Body of pancreas (tissue), 4 donors: ENCODE measurements at regions not wholly inside any gene's neighbourhood (a gene's known extent, or its start where the extent isn't known, plus 50 kb on each side); places are given as distances from the start of the nearest gene placed in this dataset.

Experiments used
- ATAC-seq: fragments of 150-250 bp; one replicate; pipeline ENCODE4 v1.9.1; 2016
- DNase-seq, 4 donors: peaks; one replicate each; pipeline ENCODE4 v3.0.0-alpha.2; 2019
- H3K27ac ChIP-seq, 4 donors: fragments of 200-600 bp; sonication (generic); 1 replicate in 3 of 4; 2 replicates in 1 of 4; pipeline versions ENCODE4 v1.5.1 to v1.6.1; 2016 to 2019; ENCODE audit warnings: mild to moderate bottlenecking in 1 of 4, mixed read lengths in 1 of 4, moderate library complexity in 1 of 4
- H3K27me3 ChIP-seq, 2 donors: fragments of 200-600 bp; sonication (generic); one replicate each; pipeline ENCODE4 v1.6.0; 2016; ENCODE audit warnings: mild to moderate bottlenecking in 1 of 2
- H3K36me3 ChIP-seq, 2 donors: fragments of 200-600 bp; sonication (generic); replicated peaks in 1 of 2; 2 replicates each; pipeline ENCODE4 v1.5.1; 2016; ENCODE audit warnings: low read depth in 2 of 2; ENCODE audit not compliant: insufficient read depth in 1 of 2
- H3K4me1 ChIP-seq: fragments of 200-600 bp; sonication (generic); one replicate; pipeline ENCODE4 v1.6.0; 2016
- H3K4me3 ChIP-seq, 2 donors: fragments of 200-600 bp; sonication (generic); 1 replicate in 1 of 2; 2 replicates in 1 of 2; pipeline ENCODE4 v1.5.1; 2016 to 2019
- H3K9me3 ChIP-seq, 3 donors: fragments of 200-600 bp; sonication (generic); 1 replicate in 2 of 3; 2 replicates in 1 of 3; pipeline ENCODE4 v1.5.1; 2016
- CTCF ChIP-seq, 7 experiments: fragments of 450-650 bp in 4 of 7; fragments of 200-600 bp in 3 of 7; sonication (generic) in 3 of 7; IDR thresholded peaks; one replicate each; pipeline ENCODE4 v1.5.1; 2016 to 2019; ENCODE audit warnings: antibody characterized with exemption in 7 of 7
- POLR2A ChIP-seq, 3 donors: fragments of 450-650 bp; IDR thresholded peaks; one replicate each; pipeline ENCODE4 v1.6.1; 2016; ENCODE audit warnings: antibody characterized with exemption in 3 of 3, mild to moderate bottlenecking in 2 of 3
- whole genome bisulfite sequencing, 2 donors: methylation state at CpG; one replicate each; pipeline ENCODE4 v1.1.5; 2017; 5-methylcytosine and 5-hydroxymethylcytosine counted together
- intact Hi-C: fragments of 100-400 bp; cut with DNase I; formaldehyde crosslinking; loops from one replicate; pipeline ENCODE4 v1.15.1; 2023

- no peaks in the 10 kb centered on the region for H3K36me3 ChIP-seq
- TF ChIP-seq POLR2A (IDR thresholded peaks at IDR 0.05): no peak
- no peak for TF ChIP-seq CTCF (IDR thresholded peaks at IDR 0.05)
- intact Hi-C loops: no loop called here
- H3K4me3 ChIP-seq: no peak overlapping the region
- H3K4me1 ChIP-seq: no peaks in the 10 kb centered on the region
- no peaks in the 10 kb centered on the region for H3K27me3 ChIP-seq
- 89 to 97% methylated on average over 2 of the region's 2 CpGs for WGBS, 2 donors
- no peaks in the 10 kb centered on the region for H3K9me3 ChIP-seq
- no peak for DNase-seq
- ATAC-seq: no peak
- H3K27ac ChIP-seq: no peak overlapping the region
Measured at GRCh38 chr1:182280504-182280900, 111.1 kb downstream of the GLUL start.

- Histone ChIP-seq H3K9me3 (no peaks in the 10 kb centered on the region), H3K36me3 (no peaks in the 10 kb centered on the region), H3K27me3 (no peaks in the 10 kb centered on the region), H3K4me3 (no peak overlapping the region), H3K27ac (no peak overlapping the region), H3K4me1 (no peaks in the 10 kb centered on the region)
- DNase-seq (peak in 1 of 4 donors; percentile 11), ATAC-seq (peak; percentile 48)
- WGBS, 2 donors: 58 to 59% methylated on average over 9 of the region's 9 CpGs
- intact Hi-C loops: no loop called here
- TF ChIP-seq POLR2A (IDR thresholded peaks at IDR 0.05) (no peak), CTCF (IDR thresholded peaks at IDR 0.05) (no peak)
Measured at GRCh38 chr1:182279724-182280503, 111.7 kb downstream of the GLUL start.

- H3K27me3 ChIP-seq: no peaks in the 10 kb centered on the region
- no peaks in the 10 kb centered on the region for H3K4me1 ChIP-seq
- 54 to 65% methylated on average over 7 of the region's 7 CpGs for WGBS, 2 donors
- DNase-seq: no peak
- H3K4me3 ChIP-seq: no peak overlapping the region
- no peak for ATAC-seq
- H3K27ac ChIP-seq: no peak overlapping the region
- TF ChIP-seq POLR2A (IDR thresholded peaks at IDR 0.05): no peak
- TF ChIP-seq CTCF (IDR thresholded peaks at IDR 0.05): no peak
- no peaks in the 10 kb centered on the region for H3K36me3 ChIP-seq
- intact Hi-C loops: no loop called here
- H3K9me3 ChIP-seq: no peaks in the 10 kb centered on the region
Measured at GRCh38 chr1:182279302-182279701, 112.3 kb downstream of the GLUL start.

DNA sequence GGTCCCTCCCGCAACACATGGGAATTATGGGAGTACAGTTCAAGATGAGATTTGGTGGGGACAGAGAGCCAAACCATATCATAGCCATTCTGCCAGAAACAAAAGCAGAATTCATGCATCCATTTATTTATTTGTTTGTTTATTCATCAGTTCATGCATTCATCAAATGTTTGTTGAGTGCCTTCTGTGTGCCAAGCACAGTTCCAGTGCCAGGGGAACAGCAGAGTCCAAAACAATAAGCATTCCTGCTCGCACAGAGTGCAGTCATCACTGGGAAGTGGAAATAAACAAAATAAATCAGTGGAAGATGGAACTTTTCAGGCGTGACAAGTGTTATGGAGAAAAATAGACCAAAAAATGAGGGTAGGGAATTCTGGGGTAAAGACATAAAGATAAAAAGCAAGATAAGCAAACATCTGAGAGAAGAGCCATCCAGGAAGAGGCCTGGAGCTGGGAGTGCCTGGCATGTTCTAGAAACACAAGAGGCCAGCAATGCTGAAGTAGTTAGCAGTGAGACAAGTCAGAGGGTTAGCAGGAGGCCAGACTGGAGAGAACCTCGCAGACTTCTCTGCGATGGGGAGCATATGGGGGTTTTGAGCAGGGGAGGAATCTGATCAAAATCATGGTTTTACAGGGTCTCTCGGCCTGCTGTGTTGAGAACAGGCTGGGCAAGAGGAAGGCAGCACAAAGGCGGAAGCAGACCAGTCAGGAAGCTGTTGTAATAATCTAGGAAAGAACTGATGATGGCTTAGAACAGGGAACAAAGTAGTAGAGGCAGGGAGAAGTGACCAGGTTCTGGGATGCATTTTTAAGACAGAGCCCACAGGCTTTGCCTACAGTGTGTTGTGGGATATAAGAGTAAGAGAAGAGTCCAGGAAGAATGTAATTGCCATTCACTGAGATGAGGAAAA is 113.2 kb downstream of the GLUL start:
- TF ChIP-seq CTCF (IDR thresholded peaks at IDR 0.05) (no peak), POLR2A (IDR thresholded peaks at IDR 0.05) (no peak)
- H3K36me3 ChIP-seq: no peaks in the 10 kb centered on the region
- H3K4me3 ChIP-seq: no peak overlapping the region
- no peaks in the 10 kb centered on the region for H3K27me3 ChIP-seq
- no peak overlapping the region for H3K27ac ChIP-seq
- DNase-seq (no peak), ATAC-seq (no peak)
- intact Hi-C loops: no loop called here
- WGBS, 2 donors: 91% methylated on average over 7 of the region's 7 CpGs
- H3K4me1 ChIP-seq: no peaks in the 10 kb centered on the region
- H3K9me3 ChIP-seq: no peaks in the 10 kb centered on the region
